Mucosa of descending colon (tissue), 3 donors: ENCODE measurements at regions not wholly inside any gene's neighbourhood (a gene's known extent, or its start where the extent isn't known, plus 50 kb on each side); places are given as distances from the start of the nearest gene placed in this dataset.

ENCODE experiments used
- ATAC-seq: fragments of 200-7000 bp; cut with Tn5 transposase; one replicate; pipeline ENCODE4 v1.9.1; 2020; ENCODE audit warnings: mild to moderate bottlenecking, moderate library complexity
- DNase-seq, 3 donors: peaks; one replicate each; pipeline ENCODE4 v3.0.0-alpha.2; 2020
- H3K36me3 ChIP-seq: fragments of 200-600 bp; one replicate; pipeline ENCODE4 v1.8.0; 2021; ENCODE audit warnings: low read depth, mild to moderate bottlenecking
- H3K4me1 ChIP-seq: fragments of 200-600 bp; one replicate; pipeline ENCODE4 v1.8.0; 2021; ENCODE audit warnings: low read depth, mild to moderate bottlenecking
- H3K4me3 ChIP-seq: fragments of 200-600 bp; one replicate; pipeline ENCODE4 v1.8.0; 2021; ENCODE audit warnings: mild to moderate bottlenecking
- H3K9me3 ChIP-seq: fragments of 200-600 bp; one replicate; pipeline ENCODE4 v1.8.0; 2021; ENCODE audit warnings: mild to moderate bottlenecking
- intact Hi-C, 2 donors: fragments of 100-400 bp; cut with DNase I in 1 of 2; cut with micrococcal nuclease in 1 of 2; formaldehyde crosslinking; loops; one replicate each; pipeline versions ENCODE4 v1.11.0 to v1.11.1; 2022; cut with DNase I, micrococcal nuclease
- TF ChIP-seq, protein P1 (sequence below): fragments of 200-600 bp; IDR thresholded peaks from one replicate; pipeline ENCODE4 v1.8.0; 2022; ENCODE audit warnings: antibody characterized with exemption, mild to moderate bottlenecking
- donor health status: DM: no; HTN: no; CAD: no; lungs with moderate emphysema.
- donor health status: DM: no; HTN: no; CAD: no.
- donor health status: DM: no; HTN: yes; CAD: no.

DNA sequence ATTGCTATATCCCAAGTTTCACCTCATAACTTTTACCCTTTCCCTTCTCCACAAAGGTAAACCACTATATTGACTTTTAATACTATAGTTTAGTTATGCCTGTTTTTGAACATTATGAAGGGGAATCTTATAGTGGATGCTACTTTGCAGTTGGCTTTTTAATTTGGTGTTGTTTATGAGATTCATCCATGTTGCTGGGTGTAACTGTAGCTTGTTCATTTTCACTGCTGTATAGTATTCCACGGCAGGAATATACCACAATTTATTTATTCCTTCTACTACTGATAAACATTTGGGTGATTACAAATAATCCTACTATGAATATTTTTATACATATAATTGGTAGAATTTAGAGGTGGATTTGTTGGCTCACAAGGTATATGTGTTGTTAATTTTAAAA lies 88.4 kb upstream of the NALF2 start:
- Histone ChIP-seq H3K9me3 (no peaks in the 10 kb centered on the region), H3K4me1 (no peaks in the 10 kb centered on the region), H3K4me3 (no peak overlapping the region), H3K36me3 (no peaks in the 10 kb centered on the region)
- intact Hi-C loops = no loop called here
- ATAC-seq = no peak
- TF ChIP-seq, protein P1, sequence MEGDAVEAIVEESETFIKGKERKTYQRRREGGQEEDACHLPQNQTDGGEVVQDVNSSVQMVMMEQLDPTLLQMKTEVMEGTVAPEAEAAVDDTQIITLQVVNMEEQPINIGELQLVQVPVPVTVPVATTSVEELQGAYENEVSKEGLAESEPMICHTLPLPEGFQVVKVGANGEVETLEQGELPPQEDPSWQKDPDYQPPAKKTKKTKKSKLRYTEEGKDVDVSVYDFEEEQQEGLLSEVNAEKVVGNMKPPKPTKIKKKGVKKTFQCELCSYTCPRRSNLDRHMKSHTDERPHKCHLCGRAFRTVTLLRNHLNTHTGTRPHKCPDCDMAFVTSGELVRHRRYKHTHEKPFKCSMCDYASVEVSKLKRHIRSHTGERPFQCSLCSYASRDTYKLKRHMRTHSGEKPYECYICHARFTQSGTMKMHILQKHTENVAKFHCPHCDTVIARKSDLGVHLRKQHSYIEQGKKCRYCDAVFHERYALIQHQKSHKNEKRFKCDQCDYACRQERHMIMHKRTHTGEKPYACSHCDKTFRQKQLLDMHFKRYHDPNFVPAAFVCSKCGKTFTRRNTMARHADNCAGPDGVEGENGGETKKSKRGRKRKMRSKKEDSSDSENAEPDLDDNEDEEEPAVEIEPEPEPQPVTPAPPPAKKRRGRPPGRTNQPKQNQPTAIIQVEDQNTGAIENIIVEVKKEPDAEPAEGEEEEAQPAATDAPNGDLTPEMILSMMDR = no peak
- no peak for DNase-seq

DNA sequence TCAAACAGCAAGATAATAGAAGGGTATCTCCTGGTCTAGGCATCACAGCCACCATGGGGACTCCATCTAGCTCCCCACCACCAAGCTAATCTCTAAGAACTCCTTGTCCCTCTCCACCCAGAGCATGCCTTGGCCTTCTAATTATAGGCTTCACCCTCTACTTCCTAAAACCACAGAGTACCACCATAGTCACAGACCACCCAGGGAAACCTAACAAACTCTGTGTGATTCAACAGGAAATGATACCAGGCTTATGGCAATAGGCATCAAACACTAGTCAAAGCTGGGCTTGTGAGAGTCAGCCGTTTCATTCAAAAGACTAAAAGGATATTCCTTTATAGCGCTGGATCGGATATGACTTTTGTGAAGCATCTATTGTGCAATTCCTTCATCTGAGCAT lies 91.5 kb upstream of the NALF2 start:
- ATAC-seq (no peak), DNase-seq (no peak)
- TF ChIP-seq, protein P1 = no peak
- intact Hi-C loops = no loop called here
- Histone ChIP-seq H3K9me3 (no peaks in the 10 kb centered on the region), H3K4me3 (no peak overlapping the region), H3K36me3 (no peaks in the 10 kb centered on the region), H3K4me1 (no peaks in the 10 kb centered on the region)

DNA sequence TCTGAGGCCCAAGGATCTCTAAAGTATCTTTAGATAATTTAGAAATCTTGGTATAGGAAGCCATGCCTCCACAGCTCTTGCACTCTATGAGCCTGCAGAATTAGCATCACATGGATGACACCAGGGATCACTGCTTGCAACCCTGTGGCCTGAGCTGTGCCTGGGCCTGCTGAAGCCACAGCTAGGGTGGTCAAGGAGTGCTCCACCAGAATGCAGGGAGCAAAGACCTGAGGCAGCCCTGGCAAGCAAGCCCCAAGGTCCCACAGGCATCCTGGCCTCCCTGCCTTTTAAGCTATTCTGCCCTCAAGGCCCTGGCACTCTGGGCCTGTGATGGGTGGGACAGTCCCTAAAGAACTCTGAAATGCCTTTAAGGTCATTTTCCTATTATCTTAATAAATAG lies 105.2 kb upstream of the NALF2 start:
- no peaks in the 10 kb centered on the region for H3K4me1 ChIP-seq
- intact Hi-C loops = no loop called here
- H3K4me3 ChIP-seq = no peak overlapping the region
- TF ChIP-seq, protein P1 = no peak
- no peaks in the 10 kb centered on the region for H3K36me3 ChIP-seq
- ATAC-seq = no peak
- H3K9me3 ChIP-seq = no peaks in the 10 kb centered on the region
- no peak for DNase-seq

DNA sequence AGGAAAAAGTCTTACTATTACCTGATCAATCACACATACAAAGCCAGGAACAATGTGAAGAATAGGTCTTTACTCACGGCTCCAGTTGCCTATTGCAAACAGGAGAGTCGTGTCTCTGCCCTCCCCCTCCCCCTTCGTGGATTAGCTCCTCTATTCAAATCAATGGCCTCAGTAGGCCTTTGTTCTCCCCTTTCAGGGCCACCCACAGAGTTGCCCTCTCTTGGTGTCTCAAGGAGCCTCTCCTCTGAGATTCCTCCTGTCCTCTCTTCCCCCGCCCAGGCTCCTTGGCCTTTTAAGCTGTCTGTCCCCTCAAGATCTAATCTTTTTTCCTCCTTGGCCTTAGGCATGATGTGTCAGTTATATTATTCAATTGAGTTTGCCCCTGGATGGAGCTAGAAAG lies 107.2 kb upstream of the NALF2 start:
- intact Hi-C loops = no loop called here
- no peaks in the 10 kb centered on the region for H3K9me3 ChIP-seq
- DNase-seq (no peak), ATAC-seq (no peak)
- TF ChIP-seq, protein P1 = no peak
- H3K4me3 ChIP-seq = no peak overlapping the region
- no peaks in the 10 kb centered on the region for H3K36me3 ChIP-seq
- H3K4me1 ChIP-seq = no peaks in the 10 kb centered on the region

DNA sequence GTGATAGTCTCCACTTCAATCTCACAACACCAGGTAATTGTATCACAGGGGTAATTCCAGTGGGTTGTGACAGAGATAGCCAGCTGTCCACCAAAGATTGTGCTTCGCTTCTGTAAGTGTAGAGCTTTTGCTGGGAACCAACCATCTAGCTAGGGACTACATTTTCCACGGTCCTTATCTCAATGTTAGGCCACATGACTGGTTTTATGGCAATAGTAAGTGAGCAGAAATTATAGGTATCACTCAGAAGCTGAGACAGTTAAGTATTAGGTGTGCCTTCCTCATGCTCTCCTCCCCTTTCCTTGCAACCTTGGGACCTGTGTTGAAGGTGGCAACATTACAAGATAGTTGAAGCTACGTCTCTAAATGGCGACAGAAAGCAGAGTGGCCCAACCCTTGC lies 108.8 kb upstream of the NALF2 start:
- intact Hi-C loops = no loop called here
- Histone ChIP-seq H3K36me3 (no peaks in the 10 kb centered on the region), H3K9me3 (no peaks in the 10 kb centered on the region), H3K4me3 (no peak overlapping the region), H3K4me1 (no peaks in the 10 kb centered on the region)
- DNase-seq = no peak
- TF ChIP-seq, protein P1 = no peak
- ATAC-seq = no peak

DNA sequence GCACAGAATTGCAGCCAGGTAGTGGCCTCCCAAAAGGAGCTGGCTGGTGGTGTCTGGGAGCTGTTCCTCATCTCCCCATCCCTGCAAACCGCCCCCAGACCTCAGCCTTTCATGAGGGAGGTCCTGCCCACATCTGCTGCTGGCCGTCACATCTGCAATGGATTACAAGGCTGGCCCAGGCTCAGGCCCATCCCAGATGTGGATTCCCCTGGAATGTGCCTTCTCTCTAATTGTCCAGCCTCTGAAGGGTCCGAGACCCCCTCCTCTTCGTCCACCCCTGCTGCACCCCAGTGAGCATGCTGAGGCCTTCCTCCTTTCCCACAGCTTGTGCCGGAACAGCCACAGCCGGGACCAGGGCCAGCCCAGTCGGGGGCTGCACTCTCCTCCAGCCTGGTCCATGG lies 115.0 kb upstream of the NALF2 start:
- TF ChIP-seq, protein P1 = no peak
- ATAC-seq (no peak), DNase-seq (no peak)
- no peak overlapping the region for H3K4me3 ChIP-seq
- intact Hi-C loops = no loop called here
- no peaks in the 10 kb centered on the region for H3K36me3 ChIP-seq
- H3K9me3 ChIP-seq = no peaks in the 10 kb centered on the region
- no peaks in the 10 kb centered on the region for H3K4me1 ChIP-seq
